Stromal cell of bone marrow (primary cell): ENCODE measurements at regions not wholly inside any gene's neighbourhood (a gene's known extent, or its start where the extent isn't known, plus 50 kb on each side); places are given as distances from the start of the nearest gene placed in this dataset.
"Not testable (repeated sequence)": the region's sequence is repeated elsewhere in the genome, so short reads cannot be mapped to it uniquely, and the experiment has no call there.

ENCODE experiments used
- DNase-seq: peaks from one replicate; pipeline ENCODE4 v3.0.0-alpha.2; 2012; ENCODE audit warnings: low read depth

DNA sequence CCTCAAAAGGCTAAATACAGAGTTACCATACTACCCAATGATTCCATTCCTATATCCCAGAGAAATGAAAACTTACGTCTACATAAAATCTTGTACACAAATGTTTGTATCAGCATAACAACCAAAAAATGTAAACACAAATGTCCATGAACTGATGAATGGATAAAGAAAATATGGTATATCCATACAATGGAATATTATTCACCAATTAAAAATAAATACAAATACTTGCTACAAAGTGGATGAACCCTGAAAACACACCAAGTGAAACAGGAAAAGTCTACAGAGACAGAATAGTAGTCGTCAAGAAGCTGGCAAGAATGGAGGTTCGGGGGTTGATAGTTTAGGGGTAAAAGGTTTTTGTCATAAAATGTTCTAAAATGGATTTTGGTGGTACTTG lies 54.0 kb upstream of the ANKRD28 start:
- DNase-seq: no peak

DNA sequence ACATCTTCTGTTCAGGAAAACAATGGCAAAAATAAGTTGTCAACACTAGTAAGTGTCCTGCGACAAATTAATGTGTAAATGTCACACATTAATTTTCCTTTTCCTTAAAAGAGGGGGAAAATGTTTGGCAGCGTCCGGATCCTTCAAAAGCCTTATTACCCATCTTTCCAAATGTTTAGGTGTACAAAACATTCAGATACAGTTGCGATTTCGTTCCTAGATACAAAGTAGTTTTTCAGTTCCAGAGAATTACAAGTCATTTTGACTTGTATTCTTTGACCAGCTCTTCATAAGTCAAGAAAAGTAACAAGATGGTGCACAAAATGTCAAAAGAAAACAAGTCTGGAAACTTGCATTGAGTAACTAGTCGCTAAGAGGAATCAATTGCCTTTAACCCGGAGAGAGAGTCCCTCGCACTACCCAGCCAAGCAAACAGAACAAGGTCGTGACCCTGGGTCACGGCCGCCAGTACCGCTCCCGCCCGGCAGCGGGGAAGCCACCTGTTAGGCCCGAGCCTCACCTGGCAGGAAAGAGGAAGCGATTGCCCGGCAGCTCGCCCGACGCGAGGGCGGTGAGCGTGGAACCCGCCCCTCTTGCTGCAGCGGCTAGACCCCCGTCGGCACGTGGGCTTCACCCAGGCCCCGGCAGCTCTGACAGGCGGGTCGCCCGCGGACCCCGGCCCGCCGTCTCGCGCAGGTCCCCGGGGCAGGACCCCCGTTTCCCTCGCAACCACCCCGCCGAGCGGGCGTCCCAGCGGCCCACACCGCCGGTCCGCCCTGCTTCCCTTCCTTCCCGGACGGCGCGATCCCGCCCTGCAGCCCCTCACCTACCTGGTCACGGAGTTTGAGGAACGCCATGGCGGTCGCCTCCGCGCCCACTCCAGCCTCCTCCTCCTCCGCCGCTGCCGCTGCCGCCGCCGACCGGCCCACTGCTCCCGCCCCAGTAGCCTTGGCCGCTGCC lies 61.0 kb upstream of the ANKRD28 start:
- no peak for DNase-seq

DNA sequence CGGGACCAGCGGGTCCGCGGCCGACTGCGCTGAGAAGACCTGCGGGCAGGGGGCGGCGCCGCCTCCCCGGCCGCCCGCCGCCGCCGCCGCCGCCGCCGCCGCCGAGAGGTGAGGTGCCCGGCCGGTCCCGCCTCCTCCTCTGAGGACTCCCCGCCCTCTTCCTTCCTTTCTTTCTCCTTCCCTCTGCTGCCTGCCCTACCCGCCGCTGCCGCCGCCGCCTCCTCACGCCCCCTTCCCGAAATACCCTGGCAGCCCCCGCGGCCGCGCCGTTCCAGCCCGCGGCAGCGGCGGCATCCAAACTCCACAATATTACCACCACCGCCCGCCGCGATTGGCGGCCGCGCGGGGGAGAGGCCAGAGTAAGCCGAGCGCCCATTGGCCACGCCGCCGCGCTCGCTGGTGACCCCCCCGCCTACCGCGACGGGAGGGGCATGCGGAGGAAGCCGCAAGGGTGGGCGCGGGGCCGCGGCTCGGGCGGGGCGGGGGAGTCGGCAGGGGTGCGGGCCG lies 61.8 kb upstream of the ANKRD28 start:
- DNase-seq: peak; percentile 77

DNA sequence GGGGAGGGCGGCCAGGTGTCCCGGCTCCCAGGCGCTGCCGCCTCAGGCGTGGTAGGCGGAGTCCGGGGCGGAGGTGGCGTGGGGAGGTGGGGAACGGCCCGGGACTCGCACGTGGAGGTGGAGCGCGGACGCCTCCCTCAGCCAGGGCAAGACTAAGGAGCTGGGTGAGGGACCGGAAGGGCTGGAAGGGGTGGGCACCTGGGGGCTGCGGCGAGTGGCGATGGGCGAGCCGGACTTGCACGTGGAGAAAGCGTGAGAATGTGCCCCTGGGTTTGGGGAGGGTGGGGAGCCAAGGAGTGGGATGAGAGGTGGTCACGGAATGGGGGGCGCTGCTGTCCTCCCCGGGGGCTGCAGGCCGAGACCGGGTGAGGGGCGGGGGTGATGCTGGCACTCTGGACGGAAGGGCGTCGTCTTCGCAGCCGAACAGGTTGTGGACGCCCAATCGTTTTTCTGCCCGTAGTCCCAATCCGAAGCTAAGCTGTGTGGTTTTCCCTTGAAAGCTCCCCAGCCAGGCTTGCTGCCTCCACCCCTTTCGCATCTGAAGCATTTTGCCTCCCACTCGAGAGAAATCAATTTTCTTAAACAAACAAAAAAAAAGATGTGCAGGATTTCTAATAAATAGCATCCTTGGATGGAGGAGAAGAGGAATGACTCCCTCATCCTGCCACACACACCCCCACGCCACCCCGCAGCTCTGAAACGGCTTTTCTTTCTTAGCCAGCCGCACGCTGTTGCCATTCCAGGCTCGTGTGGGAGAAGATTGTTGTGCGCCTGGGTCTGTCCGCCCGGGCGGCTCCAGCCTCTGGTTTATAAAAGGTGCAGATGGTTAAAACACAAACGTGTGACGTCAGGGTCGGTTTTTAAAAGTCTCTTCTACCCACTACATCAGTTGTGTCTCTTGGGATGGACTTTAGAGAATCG lies 62.5 kb upstream of the ANKRD28 start:
- DNase-seq: peak; percentile 17

DNA sequence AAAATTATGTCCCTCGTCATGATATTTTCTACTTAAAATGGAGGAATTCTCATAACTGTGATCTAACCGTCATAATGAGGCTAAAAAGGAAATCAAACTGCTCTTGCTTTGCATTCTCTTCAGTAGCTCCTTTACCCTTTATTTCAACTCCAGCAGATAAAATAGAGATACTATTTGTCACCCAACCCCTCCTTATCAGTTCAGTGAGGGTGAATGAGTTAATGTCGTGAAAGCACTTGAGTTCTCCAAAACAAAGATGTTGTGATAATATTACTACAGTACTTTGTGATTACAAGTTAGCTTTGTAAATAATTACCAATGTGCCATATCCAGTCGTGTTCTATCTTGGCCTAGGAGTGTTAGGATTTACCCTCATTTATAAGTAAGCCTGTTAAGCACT lies 63.4 kb upstream of the ANKRD28 start:
- DNase-seq: no peak

DNA sequence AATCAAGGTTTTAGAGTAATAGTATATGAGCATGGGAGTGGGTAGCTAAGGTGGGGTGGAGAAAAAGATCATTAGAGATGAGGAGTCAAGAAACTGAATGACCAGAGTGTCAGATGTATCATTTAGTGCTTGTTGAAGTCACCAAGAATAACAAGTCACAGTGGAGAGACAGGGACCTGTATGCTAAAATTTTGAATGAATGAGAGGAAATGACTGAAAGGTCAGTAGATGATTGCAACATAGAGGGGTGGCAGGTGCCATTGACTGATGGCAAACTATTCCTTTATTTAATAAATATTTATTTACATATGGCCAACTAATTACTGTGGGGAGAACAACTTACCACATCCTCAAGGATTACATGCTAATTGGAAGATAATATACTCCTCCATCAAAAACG lies 75.0 kb upstream of the ANKRD28 start:
- no peak for DNase-seq

DNA sequence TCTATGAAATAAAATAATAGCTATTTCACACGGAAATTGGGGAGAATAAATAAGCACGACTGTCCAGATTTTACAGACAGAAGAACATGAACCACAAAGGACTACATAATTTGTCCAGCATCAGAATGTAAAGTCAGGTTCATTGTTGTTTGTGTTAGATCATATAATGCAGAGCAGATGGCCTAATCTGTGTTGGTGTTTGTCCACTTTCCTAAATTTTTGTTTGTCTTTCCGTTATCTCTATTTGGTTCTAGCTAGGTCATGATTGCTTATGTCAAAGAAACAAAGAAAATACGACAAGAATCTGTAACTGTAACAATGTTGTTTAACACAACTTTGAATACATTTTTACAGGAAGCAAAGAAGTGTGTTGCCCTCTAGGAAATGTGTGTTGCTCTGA lies 75.6 kb upstream of the ANKRD28 start:
- DNase-seq: no peak

DNA sequence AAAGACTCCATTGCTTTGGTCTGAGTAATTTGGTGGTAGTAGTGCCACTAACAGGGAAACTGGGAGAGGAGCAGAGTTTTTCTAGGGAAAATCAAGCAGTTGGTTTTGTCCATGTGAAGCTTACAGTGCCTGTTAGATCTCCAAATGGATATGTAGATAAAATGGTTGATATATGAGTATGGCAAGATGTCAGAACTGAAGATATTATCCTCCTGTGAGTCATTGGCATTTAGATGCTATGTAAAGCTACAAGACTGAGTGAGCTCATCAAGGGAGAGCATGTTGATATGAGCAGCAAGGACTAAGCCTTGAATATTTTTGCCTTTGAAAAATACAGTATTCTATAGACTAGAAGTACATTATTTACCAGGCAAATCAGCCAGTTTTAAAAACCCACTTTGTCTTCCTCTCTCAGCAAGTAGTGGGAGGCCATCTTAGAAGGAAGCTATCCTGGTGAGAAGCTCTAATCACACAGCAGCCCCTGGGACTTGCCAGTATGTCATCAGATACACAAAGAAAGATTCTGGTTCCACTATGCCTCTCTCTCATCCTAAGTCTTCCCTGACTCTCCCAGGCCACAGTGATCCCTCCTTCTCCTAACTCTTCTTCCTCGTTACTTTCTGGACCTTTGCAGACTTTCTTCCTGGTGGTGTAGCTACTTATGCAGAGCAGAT lies 77.4 kb upstream of the ANKRD28 start:
- DNase-seq: peak; percentile 30

DNA sequence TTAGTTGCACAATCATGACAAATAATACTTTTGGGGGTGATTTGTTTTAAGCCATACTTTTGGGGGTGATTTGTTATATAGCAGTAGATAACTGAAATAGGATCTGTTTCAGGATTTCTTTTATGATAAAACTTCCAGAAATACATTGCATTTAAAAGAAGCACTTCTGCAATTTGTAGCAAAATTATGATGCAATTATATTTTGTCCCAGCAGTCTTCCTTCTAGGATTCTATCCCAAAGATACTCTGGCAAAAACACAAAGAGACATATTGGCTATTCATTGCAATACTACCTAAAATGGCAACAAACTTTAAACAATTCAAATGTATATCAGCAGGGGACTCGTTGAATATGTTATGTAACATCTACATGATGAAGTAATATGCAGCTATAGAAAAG lies 78.9 kb upstream of the ANKRD28 start:
- DNase-seq: no peak

DNA sequence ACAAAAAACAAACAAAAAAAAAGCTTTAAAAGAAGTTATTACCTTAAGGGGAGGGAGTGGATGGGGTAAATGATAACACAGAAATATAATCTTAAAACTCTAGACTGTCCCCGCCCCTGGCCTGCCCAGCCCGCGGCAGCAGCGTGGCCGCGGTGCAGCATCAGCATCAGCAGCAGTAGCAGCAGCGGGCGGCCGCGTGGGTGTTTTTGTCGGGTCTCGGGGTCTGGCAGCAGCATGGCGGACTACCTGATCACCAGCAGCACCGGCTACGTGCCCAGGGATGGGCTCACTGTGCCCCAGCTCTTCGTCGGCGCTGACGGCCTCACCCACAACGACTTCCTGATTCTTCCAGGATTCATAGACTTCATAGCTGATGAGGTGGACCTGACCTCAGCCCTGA lies 80.0 kb upstream of the ANKRD28 start:
- DNase-seq: no peak

DNA sequence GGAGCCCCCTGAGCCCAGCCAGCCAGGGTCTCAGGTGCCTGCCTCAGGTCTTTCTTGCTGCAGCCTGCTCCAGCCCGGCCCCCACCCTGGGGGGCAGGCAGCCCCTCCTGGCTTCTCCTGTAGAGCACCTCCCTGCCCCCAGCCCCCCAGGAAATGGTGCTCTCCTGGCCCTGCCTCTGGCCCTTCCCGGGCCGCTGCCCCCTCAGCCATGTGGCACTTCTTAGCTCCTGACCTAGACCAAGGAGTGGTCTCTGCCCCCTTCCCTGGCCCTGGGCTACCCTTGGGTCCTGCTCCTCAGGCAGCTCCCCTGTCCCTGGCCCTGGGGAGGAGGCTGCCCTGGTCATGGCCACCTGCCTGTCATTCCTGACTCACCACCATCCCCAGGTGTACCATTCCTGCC lies 82.0 kb upstream of the ANKRD28 start:
- DNase-seq: not testable (repeated sequence)

DNA sequence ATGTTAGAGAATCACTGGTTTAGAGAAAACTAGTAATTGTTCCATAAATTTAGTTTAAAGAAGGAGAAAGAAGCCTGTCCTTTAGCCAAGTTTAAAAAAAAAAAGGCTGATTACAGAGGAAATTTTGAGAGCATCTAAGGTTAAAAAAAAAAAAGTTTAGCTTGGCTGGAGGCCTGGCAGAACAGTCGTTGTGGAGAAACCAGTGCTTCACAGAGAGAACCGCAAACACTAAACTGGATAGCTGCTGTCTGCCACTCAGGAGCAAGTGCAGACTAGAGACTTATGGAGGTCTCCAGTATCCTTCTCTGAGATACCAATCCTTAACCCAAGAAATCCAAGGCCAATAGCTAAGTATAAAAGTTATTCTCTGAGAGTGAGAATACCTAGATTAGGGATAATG lies 84.8 kb upstream of the ANKRD28 start:
- no peak for DNase-seq

DNA sequence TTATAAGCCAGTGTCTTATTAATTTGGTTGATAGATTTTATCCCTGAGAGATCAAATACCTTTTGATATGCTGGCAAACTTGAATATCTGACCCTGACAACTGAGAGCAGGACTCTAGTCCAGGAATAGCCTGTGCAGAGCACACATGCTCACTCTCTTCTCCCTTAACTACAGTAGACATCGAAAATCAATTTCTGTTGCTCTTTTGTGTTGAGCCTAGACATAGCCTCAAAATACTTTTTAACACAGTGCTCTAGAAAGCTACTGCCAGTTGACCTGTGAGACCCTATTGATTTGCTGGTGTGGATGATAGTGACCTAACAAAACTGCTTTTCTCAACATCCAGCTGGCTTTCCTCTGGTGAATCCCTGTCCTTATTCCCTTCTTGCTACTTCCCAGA lies 86.4 kb upstream of the ANKRD28 start:
- no peak for DNase-seq

DNA sequence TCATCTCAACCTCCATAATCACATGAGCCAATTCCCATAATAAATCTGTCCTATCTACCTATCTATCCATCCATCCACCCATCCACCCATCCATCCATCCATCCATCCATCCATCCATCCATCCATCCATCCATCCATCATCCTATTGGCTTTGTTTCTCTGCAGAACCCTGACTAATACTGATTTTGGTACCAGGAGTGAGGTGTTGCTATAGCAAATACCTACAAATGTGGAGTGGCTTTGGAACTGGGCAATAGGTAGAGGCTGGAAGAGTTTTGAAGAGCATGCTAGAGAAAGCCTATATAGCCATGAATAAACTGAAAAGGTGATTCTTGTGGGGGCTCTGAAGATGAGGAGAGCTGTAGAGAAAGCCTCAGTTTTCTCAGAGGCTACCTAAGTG lies 88.7 kb upstream of the ANKRD28 start:
- DNase-seq: no peak

DNA sequence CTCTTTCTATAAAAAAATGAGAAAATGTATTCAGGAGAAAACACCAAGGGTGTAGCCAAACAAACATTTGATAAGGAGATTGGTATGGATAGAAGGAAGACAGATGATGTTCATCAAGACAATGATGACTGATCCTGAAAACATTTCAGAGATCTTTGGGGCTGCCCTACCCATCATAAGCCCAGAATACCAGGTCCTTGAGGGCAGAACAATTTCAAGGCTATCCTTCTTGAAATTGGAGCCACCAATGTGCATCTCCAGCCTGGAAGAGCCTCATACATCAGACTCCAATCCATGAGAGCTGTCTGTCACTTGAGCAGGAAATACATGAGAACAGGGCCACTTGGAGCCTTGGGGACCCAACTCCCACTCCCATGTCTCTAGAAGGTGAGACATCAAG lies 89.5 kb upstream of the ANKRD28 start:
- DNase-seq: no peak

DNA sequence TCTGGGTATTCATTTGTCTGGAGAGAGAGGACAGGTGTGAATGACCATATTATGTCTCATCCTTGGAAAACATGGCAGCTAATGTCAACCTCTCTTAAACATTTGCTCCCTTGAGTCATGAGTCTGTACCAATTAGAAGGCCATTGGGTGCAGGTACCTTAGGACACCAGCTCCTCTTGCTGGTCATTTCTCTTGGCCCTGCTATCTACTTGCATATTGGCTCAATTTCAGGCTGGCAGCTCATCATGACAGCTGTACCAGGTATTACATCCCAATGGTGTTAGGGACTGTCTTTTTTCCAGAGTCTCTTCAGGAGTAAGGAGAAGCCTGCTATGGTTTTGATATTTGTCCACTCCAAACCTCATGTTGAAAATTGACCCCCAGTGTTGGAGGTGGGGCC lies 92.2 kb upstream of the ANKRD28 start:
- DNase-seq: no peak

DNA sequence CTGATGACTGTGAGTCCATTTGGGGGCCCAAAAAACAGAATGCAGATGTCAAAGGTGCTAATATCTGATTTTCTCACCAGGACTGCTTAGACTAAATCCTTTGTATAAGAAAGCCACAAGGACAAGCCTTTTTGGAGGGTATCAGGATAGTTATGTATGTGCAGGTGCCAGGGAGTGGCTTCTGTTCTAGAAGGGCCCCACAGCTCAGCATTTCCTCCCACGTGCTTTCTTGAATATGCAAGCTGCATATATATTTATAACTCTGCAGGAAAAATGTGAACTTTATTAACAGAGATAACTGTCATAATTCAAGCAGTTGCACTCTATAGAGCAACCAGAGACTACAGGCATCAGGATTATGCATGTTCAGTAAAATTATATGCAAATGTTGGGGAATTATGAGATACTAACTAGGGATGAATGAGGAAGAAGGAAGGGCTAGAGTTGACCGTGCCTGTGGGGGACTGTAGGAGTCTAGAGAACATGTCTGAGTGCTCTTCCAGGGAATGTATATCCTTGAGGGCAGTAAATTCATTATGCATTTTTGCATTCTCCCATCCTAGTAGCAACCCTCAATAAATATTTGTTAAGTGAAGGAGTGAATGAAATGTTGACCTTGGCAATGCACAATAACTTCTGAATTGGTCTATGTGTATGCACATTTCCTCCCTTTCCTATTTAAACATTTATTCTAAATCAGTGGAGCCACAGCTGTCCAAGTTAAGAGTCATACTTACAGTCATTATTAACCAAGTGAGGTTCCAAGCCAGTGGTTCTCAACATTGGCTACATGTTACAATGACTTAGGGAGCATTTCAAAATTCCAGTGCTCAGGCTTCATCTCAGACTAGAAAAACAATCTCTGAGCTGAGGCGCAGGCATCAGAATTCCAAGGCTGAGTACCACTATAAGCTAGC lies 94.8 kb upstream of the ANKRD28 start:
- peak; percentile 78 for DNase-seq

DNA sequence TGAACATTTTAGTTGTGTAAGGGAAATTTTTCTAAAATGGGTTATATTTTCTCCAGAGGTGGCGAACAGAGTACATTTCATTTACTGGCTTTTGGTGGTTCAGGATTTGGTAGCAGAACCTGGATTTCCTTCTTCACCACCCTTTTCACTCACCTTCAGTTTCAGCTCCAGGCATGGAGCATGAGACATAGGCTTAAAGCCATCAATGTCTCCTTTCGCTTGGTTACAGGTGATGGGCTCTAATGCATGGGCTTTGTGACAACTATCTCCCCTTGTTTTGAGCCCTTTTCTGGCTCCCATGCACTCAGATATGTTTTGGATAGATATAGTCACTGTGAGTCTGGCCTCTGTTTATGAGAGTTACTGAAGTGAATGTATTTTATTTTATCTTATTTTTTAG lies 96.6 kb upstream of the ANKRD28 start:
- DNase-seq: no peak

DNA sequence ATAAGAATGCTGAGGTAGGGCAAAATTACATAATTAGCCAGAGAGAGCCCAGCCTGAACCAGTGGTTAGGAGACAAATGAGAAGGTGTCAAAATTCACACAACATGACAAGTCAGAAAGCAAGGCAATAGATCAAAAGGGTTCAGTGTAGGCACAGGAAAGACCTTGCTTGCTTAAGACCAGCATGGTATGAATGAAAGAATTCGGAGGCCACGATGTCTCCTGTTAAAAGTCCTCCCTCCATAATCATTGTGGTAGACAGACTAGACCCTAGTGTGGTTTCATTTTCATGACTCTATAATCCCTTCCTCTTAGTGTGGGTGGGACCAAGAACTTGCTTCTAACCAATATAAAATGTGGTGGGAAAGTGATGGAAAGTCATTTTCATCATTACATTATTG lies 98.7 kb upstream of the ANKRD28 start:
- DNase-seq: no peak

DNA sequence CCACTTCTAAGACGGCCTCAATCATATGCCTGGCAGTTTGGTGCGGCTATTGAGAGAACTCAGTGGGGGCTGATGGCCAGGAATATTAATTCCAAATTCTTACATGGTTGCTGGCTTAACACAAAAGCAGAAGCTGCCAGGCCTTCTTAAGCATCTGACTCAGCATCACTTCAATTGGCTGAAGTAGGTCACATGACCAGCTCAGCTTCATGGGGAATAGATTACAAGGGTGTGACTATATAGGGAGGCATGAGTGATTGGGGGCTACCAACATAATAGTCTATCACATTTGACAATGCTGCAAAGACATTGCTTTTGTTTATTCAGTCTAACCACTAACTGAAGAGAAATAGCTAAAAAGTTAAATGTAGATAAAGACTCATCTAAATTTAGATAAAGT lies 101.6 kb upstream of the ANKRD28 start:
- peak; percentile 70 for DNase-seq

DNA sequence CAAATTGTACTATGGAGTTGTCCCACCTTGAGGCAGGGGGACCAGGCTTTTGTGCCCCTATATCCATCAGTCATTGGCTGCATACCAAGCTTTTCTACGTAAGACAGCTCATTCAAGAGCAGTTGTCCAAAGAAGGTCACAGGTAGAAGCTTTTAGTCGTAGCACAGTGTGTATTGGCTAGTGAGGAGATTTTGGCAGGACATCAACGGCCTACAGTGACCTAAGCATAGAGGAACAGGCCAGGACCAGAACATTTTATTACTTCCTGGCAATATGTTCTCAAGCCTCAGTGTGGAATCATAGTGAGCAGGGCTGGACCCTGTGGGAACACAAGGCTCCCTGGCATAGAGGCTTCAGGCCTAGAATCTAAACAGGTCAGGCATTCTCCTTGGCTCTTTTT lies 105.4 kb upstream of the ANKRD28 start:
- peak; percentile 72 for DNase-seq
